Liver (tissue), 3 donors: ENCODE measurements at regions not wholly inside any gene's neighbourhood (a gene's known extent, or its start where the extent isn't known, plus 50 kb on each side); places are given as distances from the start of the nearest gene placed in this dataset.
"Not testable (repeated sequence)": the region's sequence is repeated elsewhere in the genome, so short reads cannot be mapped to it uniquely, and the experiment has no call there.

Experiments used
- CTCF ChIP-seq: fragments of 150-350 bp; IDR thresholded peaks from 2 replicates; pipeline ENCODE4 v1.5.1; 2017; ENCODE audit warnings: improper control_type of control experiment, low read depth, low read length; ENCODE audit not compliant: missing input control
- EGR1 ChIP-seq, 2 donors: IDR thresholded peaks; 2 replicates each; pipeline ENCODE4 v1.6.1; 2016 to 2018; ENCODE audit warnings: antibody characterized with exemption in 2 of 2, low read depth in 2 of 2
- FOXA1 ChIP-seq: IDR thresholded peaks from 2 replicates; pipeline ENCODE4 v1.6.1; 2016; ENCODE audit warnings: antibody characterized with exemption
- GABPA ChIP-seq, 2 donors: IDR thresholded peaks in 1 of 2; conservative IDR thresholded peaks in 1 of 2; 2 replicates each; pipeline ENCODE4 v1.6.1; 2016; ENCODE audit warnings: antibody characterized with exemption in 2 of 2, mild to moderate bottlenecking in 1 of 2, moderate library complexity in 1 of 2
- JUND ChIP-seq, 2 donors: IDR thresholded peaks; 2 replicates each; pipeline ENCODE4 v1.6.1; 2016; ENCODE audit warnings: antibody characterized with exemption in 2 of 2
- SP1 ChIP-seq: IDR thresholded peaks from 2 replicates; pipeline ENCODE4 v1.6.1; 2018; ENCODE audit warnings: antibody characterized with exemption, mild to moderate bottlenecking
- TAF1 ChIP-seq: conservative IDR thresholded peaks from 2 replicates; pipeline ENCODE4 v1.6.1; 2016; ENCODE audit warnings: antibody characterized with exemption, mild to moderate bottlenecking
- ZBTB33 ChIP-seq: IDR thresholded peaks from 2 replicates; pipeline ENCODE4 v1.6.1; 2016; ENCODE audit warnings: antibody characterized with exemption
- donor health status: healthy.
- donor health status: healthy.

DNA sequence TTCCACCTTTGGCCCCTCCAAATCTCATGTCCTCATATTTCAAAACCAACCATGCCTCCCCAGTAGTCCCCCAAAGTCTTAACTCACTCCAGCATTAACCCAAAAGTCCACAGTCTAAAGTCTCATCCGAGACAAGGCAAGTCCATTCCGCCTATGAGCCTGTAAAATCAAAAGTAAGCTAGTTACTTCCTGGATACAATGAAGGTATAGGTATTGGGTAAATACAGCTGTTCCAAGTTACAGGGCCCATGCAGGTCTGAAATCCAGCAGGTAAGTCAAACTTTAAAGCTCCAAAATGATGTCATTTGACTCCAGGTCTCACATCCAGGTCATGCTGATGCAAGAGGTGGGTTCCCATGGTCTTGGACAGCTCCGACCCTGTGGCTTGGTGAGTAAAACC lies 1640.1 kb upstream of the LRRTM3 start:
- not testable (repeated sequence) for TF ChIP-seq JUND (IDR thresholded peaks at IDR 0.05); CTCF; EGR1 (IDR thresholded peaks at IDR 0.05; ENCODE audit: low read depth in 2 of 2); SP1; FOXA1; GABPA (IDR thresholded peaks at IDR 0.05 in 1 of 2, conservative IDR thresholded peaks at IDR 0.05 in 1 of 2); TAF1; ZBTB33
